ENCODE measurements at regions not wholly inside any gene's neighbourhood (a gene's known extent, or its start where the extent isn't known, plus 50 kb on each side); places are given as distances from the start of the nearest gene placed in this dataset.
"Not testable (repeated sequence)": the region's sequence is repeated elsewhere in the genome, so short reads cannot be mapped to it uniquely, and the experiment has no call there.

GRCh38 chr10:62594093-62594520 is 210.4 kb upstream of the ADO start:
- peak; percentile 85 for DNase-seq

DNA sequence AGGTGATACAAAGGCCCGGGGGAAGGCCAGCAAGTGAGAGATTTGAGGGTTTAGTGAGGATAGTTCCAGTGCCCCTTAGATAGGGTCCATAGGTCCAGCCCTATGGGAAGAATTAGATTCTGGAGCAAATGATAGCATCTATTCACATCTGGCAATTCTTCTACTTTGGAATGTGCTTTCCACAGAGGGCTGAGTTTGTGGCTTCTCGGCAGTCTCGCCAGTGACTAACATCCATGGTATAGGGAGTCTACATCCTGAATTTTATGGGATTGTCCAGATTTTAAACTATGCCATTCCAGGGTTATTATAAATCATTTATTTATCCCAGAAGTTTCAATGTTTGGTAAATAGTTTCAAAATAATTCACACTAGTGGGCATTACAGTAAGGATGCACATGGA is 207.3 kb upstream of the ADO start:
- no peak for DNase-seq

- DNase-seq: no peak
Observed at GRCh38 chr10:62599161-62599560, 205.4 kb upstream of the ADO start.

GRCh38 chr10:62606551-62606950 is 198.0 kb upstream of the ADO start:
- not testable (repeated sequence) for DNase-seq

DNA sequence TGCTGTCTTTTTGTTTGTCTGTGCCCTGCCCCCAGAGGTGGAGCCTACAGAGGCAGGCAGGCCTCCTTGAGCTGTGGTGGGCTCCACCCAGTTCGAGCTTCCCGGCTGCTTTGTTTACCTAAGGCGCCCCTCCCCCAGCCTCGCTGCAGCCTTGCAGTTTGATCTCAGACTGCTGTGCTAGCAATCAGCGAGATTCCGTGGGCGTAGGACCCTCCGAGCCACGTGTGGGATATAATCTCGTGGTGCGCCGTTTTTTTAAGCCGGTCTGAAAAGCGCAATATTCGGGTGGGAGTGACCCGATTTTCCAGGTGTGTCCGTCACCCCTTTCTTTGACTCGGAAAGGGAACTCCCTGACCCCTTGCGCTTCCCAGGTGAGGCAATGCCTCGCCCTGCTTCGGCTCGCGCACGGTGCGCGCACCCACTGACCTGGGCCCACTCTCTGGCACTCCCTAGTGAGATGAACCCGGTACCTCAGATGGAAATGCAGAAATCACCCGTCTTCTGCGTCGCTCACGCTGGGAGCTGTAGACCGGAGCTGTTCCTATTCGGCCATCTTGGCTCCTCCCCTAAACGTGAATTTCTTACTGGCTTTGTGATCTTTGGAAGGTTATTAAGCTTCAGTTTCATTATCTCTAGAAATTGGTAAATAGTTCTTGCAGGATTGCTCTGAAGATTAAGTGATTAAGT is 196.2 kb upstream of the ADO start:
- DNase-seq: not testable (repeated sequence)

DNA sequence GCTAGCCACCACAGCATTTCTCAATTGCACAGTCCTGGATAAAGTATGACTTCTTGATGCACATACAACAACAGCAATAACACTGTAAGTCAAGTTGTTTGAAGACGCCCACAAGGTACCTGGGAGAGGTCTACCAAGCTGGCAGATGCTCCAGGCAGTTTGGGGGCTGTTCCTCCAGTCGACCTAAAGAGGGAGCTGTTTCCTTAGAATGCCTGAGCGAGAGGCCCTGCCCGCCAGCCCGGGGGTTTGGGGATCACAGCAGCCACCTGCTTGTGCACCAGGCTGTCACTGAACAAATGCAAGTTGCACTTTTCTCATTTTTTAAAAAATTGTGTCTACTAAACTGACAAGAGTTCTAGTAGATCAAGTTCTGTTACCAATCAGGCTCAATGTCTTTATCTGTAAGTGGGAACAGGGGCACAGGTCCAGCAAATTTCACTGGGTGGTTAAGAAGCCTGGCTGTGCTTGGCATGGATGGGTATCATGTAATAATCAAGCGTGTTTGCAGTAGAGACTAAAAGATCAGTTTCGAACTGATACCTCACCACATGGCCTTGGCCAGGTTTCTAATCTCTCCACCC is 193.8 kb upstream of the ADO start:
- DNase-seq: peak; percentile 86

- DNase-seq: no peak
Observed at GRCh38 chr10:62613424-62613823, 191.1 kb upstream of the ADO start.

- no peak for DNase-seq
Observed at GRCh38 chr10:62613859-62614258, 190.7 kb upstream of the ADO start.

- peak; percentile 62 for DNase-seq
Observed at GRCh38 chr10:62614389-62615157, 189.9 kb upstream of the ADO start.

DNA sequence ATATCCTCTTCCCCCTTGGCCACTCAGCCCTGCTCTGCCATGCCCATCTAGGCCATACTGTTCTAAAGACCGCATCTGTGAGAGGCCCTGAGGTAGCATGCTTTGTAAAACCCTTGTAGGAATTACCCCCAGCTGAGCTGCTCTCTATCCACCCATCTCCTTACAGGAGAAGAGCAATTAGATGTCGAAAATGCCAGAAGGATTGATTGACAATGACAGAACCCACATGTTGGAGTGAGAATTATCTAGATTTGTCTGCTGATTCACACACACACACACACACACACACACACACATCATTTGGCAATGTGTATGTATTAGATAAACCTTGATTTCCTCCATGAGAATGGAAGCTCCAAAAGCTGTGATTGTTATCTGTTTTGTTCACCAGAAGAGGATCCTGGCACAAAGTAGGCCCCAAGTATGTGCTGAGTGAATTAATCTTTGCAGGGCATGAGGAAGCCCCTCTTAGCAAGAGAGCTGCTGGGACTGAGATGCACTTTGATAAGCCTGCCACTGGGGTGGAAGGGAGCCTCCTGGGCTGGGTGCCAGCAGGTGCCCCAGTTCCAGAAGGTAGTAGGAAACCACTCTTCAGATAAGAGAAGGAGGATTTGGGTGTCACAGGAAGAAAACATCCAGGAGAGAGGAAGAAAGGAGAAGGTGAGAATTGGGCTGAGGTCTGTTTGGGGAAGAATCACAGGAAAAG is 187.5 kb upstream of the ADO start:
- peak; percentile 26 for DNase-seq

GRCh38 chr10:62617652-62618051 is 186.9 kb upstream of the ADO start:
- DNase-seq: peak; percentile 35

DNA sequence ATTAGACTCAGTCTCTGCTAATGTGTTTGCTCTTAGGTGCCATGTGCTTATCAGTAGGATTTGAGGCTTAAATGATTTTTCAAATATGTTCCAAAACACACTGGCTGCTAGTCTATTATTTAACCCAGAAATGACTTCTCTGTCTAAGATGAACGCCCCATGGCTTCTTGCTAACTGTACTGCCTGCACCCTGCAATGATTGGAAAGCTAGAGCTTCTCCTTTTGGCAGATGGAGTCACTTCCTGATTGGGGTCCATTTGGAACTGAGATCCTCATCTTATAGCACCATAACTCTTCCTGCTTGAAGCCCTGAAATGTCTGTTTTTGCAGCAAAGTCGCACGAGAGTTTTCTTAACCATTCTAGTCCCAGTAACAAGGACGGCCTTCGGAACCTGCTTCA is 186.5 kb upstream of the ADO start:
- peak; percentile 21 for DNase-seq

DNA sequence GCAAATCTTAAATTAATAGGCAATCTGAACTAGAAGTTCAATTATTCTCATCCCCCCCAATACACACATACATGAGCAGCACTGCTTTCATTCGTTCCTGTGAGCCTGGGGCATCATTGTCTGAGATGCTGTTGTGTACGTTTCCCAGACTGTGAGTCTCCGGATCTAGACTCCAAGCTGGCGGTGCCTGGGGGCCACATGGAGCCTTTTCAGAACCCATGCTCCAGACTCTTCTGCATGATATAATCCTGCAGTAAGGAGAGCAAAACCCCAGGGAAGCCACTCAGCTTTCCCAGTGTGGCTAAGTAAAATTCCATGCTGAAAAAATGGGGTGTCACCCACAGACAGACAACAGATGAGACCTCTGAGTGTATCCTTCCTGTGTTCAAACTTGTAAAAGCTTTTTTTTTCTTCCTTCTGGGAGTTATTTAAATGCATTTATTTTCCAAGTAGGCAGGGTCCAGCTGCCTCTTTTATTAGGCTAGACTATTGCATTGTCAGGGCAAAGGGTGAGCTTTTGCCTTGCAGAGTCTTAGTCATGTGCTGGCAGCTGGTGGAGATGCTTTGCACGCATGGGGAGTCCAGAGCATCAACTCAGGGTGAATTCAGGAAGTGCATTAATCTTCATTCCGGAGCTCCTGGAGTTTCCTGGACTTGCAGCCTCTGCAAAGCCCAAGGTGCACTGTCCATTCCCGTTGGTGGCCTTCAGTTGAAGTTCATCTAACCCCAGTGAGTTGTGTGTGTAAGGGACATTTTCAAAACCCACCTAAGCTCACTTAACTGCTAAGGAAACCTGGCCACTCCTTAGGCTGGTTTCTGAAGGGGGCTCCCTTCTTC is 185.7 kb upstream of the ADO start:
- DNase-seq: peak; percentile 46

DNA sequence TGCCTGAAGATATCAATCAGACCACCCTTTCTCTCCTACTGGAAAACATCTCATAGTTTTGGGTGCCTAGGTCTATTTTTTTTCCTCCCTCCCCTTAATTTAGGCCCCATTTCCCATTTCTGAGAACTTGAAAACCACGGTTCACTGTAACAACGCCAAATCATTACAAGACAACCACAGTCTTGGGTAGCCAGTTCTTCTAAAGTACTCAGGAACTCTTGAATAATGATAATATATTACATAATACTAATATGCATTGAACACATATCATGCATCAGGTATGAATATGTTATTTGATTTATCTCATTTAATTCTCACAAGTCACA is 185.1 kb upstream of the ADO start:
- DNase-seq: no peak

DNA sequence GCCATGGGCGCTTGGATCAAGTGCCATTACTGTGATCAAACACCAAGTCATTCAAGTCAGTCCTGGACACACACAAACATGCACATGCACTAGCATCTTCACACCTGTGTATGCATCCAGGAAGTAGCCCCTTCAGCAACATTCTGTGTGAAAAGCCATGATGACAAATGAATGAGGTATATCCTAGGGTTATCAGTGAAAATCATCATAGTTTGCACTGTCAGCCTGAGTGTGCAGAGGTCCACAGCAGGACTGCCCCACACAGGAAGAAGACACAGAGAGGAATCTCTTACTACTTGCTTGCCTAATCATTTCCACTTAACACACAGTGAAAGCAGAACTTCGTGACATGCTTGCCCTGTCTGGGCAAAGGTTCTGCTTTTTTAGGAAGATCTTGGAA is 184.0 kb upstream of the ADO start:
- no peak for DNase-seq

DNA sequence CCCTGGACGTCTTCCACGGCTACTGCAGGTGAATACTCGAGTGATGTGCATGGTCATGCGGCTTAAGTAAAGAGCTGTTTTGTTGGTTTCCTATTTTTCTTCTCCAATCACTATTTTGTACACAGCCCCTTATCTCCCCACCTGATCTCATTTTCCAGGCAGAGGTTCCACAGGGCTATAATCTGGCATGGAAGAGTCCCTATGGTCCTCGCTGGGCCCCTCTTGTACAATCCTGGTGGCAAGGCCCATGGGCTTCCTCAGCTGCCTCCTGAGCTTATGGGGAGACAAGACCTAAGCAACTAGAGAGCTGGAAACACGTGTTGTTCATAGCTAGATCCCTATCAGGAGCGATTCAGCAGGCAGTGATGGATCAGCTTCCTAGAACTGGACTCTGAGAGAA is 181.3 kb upstream of the ADO start:
- peak; percentile 26 for DNase-seq

DNA sequence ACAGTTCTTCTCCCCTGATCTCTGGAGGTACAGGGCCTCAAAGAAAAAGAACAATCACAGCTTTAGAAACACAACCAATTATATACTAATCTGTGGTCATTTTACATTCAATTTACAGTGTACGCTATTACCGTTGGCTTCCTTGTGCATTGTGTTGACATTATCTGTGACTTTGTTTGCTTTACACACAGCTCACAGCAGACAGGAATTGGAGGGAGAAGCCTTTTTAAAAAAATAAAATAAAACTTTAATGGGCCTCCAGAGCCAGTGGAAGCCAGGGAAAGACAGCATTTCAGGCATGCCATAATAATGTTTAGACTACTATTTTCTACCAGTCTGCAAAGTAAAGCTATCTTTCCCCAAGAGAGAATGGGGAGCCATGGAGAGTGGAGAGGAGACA is 179.0 kb upstream of the ADO start:
- DNase-seq: peak; percentile 4

DNA sequence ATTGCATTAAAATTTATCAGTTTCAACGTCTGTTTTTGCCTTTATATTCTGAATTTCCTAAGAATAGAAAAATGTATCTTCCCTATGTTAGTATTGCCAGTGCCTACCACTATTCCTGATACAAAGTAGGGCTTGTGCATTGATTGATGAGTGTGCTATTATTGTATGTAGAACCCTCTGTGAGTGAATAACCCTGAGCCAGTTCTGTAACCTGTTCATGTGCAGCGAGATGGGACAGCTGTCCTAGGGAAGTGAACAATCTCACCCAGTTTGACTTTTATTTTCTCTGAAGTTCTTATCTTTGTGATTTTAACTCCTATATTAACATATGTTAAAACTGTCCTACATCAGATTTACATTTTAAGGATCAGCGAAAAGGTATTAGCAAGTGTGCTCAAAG is 178.4 kb upstream of the ADO start:
- DNase-seq: peak; percentile 7

- peak; percentile 56 for DNase-seq
Observed at GRCh38 chr10:62626817-62627216, 177.7 kb upstream of the ADO start.

DNA sequence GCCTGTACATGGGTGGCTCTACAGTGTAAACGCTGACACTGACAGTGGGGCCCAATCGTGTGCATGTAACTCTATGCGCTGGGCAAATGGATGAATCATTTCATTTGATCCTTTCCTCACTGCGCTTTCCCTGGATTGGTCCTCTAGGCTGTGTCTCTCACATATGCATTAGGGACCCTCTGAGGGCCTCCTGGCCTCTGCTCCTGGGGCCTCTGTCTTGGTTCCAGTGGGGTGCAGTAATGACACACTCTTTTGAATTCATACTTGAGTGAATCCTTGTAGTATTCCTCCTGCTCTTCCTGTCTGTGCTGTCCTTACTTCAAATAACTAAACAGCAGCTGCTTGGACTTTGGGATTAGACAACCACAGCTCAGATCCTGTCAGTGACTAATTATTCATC is 176.5 kb upstream of the ADO start:
- DNase-seq: peak; percentile 46

DNA sequence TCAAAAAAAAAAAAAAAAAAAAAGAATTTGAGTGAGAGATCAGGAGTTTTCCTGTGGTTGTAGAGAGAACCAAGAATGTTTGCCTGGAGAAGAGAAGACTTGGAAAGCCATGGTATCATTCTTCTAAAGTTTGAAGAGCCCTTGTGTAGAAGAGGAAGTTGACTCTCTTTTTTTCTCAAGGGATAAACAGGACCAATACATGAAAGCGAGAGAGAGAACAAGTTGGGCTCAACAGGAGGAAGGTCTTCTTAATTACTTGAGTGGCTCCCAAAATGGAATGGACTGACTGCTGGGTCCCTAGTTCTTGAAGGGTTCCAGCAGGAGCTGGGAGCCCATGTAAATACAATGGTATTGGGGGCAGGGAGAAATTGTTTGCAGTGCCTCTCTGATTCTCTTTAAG is 173.3 kb upstream of the ADO start:
- DNase-seq: no peak

DNA sequence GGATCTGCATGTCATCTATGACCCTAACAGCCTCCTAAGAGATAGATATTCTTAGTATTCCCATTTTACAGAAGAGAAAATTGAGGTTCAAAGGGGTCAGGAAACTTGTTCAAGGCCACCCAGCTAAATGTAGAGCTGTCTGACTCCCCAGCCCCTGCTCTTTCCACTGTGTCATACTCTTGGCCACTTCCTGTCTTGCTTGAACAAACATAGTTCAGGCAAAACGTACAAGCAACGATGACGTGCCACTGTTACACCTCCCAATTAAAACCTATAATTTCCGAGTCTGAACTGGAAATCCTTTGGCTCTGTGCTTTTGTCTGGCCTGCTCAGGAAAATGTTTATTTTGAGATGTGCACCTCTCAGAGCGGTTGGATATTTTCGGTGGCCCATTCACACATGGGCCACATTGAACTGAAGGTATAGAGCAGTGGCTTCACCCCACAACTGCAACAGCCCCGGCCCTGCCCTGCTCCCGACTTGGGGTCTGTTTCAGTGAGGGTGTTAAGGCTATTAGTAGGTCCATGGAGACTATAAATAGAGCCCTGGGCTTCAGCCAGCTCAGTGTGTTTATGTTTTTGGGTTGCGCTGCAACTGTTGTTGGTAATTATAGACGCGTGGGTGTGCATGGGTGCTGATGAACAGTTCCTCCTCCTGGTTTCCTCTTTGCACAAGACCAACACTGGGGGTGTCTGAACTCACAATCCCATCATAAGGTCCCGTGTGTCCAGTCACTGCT is 172.3 kb upstream of the ADO start:
- DNase-seq: peak; percentile 38

All from islet precursor cell (in vitro differentiated cells).